Spinal cord (tissue), 9 donors: ENCODE measurements at regions not wholly inside any gene's neighbourhood (a gene's known extent, or its start where the extent isn't known, plus 50 kb on each side); places are given as distances from the start of the nearest gene placed in this dataset.
A peak's percentile ranks its signal among the peaks of the same experiment; 100 is the strongest.

Source experiments
- DNase-seq, 6 donors: peaks; one replicate each; pipeline versions ENCODE4 v3.0.0 to v3.0.0-alpha.2; 2013 to 2015; ENCODE audit warnings: low spot score in 6 of 6, low read depth in 4 of 6
- H3K27ac ChIP-seq: one replicate; pipeline ENCODE4 v1.5.1; 2013; ENCODE audit warnings: low read depth, low read length, control low read depth
- H3K27me3 ChIP-seq: one replicate; pipeline ENCODE4 v1.6.1; 2013; ENCODE audit warnings: low read length; ENCODE audit not compliant: control insufficient read depth, insufficient read depth
- H3K36me3 ChIP-seq: one replicate; pipeline ENCODE4 v1.6.1; 2013; ENCODE audit warnings: low read length; ENCODE audit not compliant: control insufficient read depth, insufficient read depth
- H3K4me1 ChIP-seq: one replicate; pipeline ENCODE4 v1.6.1; 2013; ENCODE audit warnings: low read length; ENCODE audit not compliant: control insufficient read depth, insufficient read depth
- H3K4me3 ChIP-seq: one replicate; pipeline ENCODE4 v1.5.1; 2013; ENCODE audit warnings: low read depth, low read length, control low read depth
- H3K9me3 ChIP-seq: one replicate; pipeline ENCODE4 v1.6.1; 2013; ENCODE audit warnings: low read length; ENCODE audit not compliant: control insufficient read depth, insufficient read depth
- WGBS: methylation state at CpG from one replicate; pipeline ENCODE4 v1.1.5; 2013; ENCODE audit warnings: missing lambda C conversion rate; ENCODE audit not compliant: insufficient coverage; 5-methylcytosine and 5-hydroxymethylcytosine counted together
- donor health status: healthy.

DNA sequence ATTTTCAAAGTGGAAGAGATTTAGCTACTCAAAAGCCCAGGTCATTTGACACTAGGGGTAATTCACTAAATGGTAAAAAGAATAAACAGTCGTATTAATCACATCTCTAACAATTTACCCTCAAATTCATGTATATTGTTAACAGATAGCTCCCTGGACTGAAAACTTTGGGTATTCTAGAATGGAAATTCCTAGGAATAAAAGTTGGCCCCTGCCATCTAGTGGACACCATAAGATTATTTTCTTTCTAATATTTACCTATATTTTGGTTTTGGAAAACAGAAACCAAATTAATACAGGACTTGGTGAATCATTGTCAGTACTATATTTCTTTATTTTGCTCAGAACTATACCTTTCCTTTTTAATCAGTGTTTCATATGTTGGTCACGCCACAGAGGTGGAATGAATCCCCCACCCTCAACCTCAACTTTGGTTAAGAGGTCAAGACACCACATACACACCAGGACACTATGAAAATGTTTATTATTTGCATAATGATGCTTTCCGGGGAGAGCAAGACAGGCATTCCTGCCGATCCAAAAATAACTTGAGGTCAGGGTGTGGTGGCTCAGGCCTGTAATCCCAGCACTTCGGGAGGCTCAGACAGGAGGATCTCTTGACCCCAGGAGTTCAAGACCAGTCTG, 96.2 kb upstream of the APOOL start:
- no peaks in the 10 kb centered on the region for H3K4me1 ChIP-seq
- 20% methylated on average over 1 of the region's 5 CpGs for WGBS
- H3K4me3 ChIP-seq = no peak overlapping the region
- no peaks in the 10 kb centered on the region for H3K27me3 ChIP-seq
- peak in 2 of 6 donors; percentile 4 to 48 for DNase-seq
- H3K27ac ChIP-seq = no peak overlapping the region
- H3K9me3 ChIP-seq = no peaks in the 10 kb centered on the region
- H3K36me3 ChIP-seq = no peaks in the 10 kb centered on the region

DNA sequence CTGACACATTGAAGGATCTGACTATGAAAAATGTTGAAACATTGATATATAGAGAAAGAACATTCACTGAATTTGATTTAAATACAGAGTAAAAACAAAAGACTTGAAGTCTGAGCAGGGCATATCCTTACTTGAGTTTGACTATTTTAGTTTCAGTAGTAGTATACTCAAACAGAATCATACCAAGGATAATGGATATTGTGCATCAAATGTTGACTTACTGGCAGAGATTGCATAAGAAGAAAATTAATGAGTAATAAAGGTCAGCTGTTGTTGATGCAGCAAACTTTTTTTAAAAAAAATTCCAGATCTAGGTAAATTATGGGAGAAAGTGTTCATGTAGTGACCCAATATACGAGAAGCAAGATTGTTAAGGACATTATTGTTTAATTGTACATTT, 94.5 kb upstream of the APOOL start:
- DNase-seq = no peak
- Histone ChIP-seq H3K4me3 (no peak overlapping the region), H3K9me3 (no peaks in the 10 kb centered on the region), H3K27ac (no peak overlapping the region), H3K4me1 (no peaks in the 10 kb centered on the region), H3K36me3 (no peaks in the 10 kb centered on the region), H3K27me3 (no peaks in the 10 kb centered on the region)
- no CpG with 5 or more reads among the region's 1 CpG for WGBS

DNA sequence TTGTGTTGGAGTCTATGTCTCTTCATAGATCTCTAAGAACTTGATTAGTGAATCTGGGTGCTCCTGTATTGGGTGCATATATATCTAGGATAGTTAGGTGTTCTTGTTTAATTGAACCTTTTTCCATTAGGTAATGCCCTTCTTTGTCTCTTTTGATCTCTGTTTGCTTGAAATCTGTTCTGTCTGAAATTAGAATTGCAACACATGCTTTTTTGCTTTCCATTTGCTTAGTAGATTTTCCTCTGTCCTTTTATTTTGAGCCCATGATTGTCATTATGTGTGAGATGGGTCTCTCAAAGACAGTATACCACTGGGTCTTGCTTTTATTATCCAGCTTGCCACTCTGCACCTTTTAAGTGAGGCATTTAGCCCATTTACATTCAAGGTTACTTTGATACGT, 79.1 kb upstream of the APOOL start:
- Histone ChIP-seq H3K4me3 (no peak overlapping the region), H3K4me1 (no peaks in the 10 kb centered on the region), H3K36me3 (no peaks in the 10 kb centered on the region), H3K27me3 (no peaks in the 10 kb centered on the region), H3K27ac (no peak overlapping the region), H3K9me3 (no peaks in the 10 kb centered on the region)
- WGBS = 100% methylated on average over 1 of the region's 1 CpG
- DNase-seq = no peak

- no peak overlapping the region for H3K4me3 ChIP-seq
- no peaks in the 10 kb centered on the region for H3K9me3 ChIP-seq
- H3K27me3 ChIP-seq = no peaks in the 10 kb centered on the region
- no peaks in the 10 kb centered on the region for H3K36me3 ChIP-seq
- no peak for DNase-seq
- no peaks in the 10 kb centered on the region for H3K4me1 ChIP-seq
- H3K27ac ChIP-seq = no peak overlapping the region
These were observed 70.9 kb upstream of the APOOL start for GRCh38 chrX:84932814-84933213.

DNA sequence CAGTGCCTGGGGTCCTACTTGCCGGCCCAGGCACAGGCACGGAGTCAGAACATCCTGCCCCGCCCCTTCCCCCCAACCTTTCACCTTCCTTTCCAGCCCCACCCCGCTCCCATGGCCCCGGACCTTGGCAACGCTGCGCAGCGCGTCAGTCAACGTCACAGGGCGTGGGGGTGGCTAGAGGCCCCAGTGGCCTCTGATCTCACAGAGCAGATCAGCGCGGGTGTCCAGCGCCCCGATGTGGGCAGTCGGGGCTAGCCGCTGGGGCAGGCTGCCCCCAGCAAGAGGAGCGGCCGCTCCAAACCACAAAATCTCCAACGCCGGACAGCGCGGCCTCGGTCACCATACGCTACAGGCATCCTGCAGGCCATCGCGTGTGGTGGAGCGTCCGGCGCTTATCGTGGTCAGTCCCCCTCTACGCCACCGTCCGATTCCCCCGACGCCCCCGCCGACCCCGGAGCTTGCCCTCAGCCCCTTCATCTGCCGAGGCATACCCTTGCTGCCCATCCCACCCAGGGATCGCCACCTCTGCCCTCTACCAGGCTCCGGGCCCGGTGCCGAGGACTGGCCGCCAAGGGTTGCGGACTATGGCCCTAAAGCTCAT, 69.6 kb upstream of the APOOL start:
- H3K27ac ChIP-seq = no peak overlapping the region
- no peaks in the 10 kb centered on the region for H3K27me3 ChIP-seq
- no peak overlapping the region for H3K4me3 ChIP-seq
- no peak for DNase-seq
- H3K4me1 ChIP-seq = no peaks in the 10 kb centered on the region
- 70% methylated on average over 46 of the region's 46 CpGs for WGBS
- no peaks in the 10 kb centered on the region for H3K9me3 ChIP-seq
- no peaks in the 10 kb centered on the region for H3K36me3 ChIP-seq
